NT2/D1 (cell line): ENCODE measurements at regions not wholly inside any gene's neighbourhood (a gene's known extent, or its start where the extent isn't known, plus 50 kb on each side); places are given as distances from the start of the nearest gene placed in this dataset.
"Not testable (repeated sequence)": the region's sequence is repeated elsewhere in the genome, so short reads cannot be mapped to it uniquely, and the experiment has no call there.

ENCODE experiments used
- SUZ12 ChIP-seq: IDR thresholded peaks from 2 replicates; pipeline ENCODE4 v1.6.1; 2011; ENCODE audit not compliant: insufficient read length, insufficient read depth; ENCODE audit errors: extremely low read depth
- YY1 ChIP-seq: IDR thresholded peaks from 2 replicates; pipeline ENCODE4 v1.6.1; 2011; ENCODE audit not compliant: insufficient read length, insufficient read depth
- ZNF274 ChIP-seq: IDR thresholded peaks from 2 replicates; pipeline ENCODE4 v1.6.1; 2011; ENCODE audit warnings: mild to moderate bottlenecking, low read depth, low read length

- TF ChIP-seq ZNF274, YY1, SUZ12: not testable (repeated sequence)
Observed at GRCh38 chr1:227506490-227507393, 56.6 kb upstream of the ZNF678 start.
